ENCODE measurements at regions not wholly inside any gene's neighbourhood (a gene's known extent, or its start where the extent isn't known, plus 50 kb on each side); places are given as distances from the start of the nearest gene placed in this dataset.

- no peak for TF ChIP-seq EP300 (IDR thresholded peaks at IDR 0.05)
- no peak for TF ChIP-seq POLR2A (IDR thresholded peaks at IDR 0.05)
- no peak for TF ChIP-seq CTCF (IDR thresholded peaks at IDR 0.05)
Observed at GRCh38 chr20:43363506-43363905, 94.2 kb upstream of the SRSF6 start.
